Activated CD4-positive, alpha-beta T cell treated with anti-CD3 and anti-CD28 coated beads, Interleukin-2, amount 50 U/mL, for 16 hours (primary cell): ENCODE measurements at regions not wholly inside any gene's neighbourhood (a gene's known extent, or its start where the extent isn't known, plus 50 kb on each side); places are given as distances from the start of the nearest gene placed in this dataset.

Source experiments
- DNase-seq: peaks from one replicate; pipeline ENCODE4 v3.0.0-alpha.2; 2020

DNA sequence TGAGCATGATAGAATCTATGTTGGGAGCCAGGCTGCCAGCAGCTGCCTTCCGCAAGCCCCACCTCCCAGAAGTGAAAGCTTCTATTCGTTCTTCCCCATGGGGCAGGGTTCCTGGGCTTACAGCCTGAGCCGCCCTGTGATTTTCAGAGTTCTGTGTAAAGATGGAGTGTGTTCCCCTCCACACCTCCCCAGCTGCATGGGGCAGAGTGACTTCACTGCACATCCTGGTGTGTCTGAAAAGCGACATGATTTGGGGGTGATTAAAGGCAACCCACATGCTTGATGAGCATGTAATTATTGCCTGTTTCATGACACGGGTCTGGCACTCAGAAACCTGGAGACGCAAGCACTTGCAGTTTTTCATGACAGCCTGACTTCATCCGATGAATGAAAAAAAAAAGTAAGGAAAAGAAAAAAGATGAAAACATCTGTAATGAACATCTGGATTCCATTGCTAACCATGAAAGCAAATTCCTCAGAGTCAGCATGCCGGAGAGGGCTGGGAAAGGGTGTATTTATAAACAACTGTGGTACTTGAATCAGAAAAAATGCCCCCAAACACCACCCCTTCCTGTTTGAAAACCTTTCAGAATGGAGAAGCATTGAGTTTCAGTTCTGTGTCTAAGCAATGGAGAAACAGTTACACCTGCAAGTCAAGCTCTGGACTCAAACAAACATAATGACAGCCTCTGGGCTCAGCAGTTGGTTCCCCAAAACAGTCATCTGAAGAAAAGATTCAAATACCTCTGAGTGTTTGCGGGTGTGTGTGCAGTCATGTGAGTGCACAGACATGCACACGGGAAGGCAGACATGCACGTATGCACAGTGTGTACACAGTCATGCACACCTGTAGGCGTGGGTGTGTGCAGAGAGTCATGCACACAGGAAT, 266.0 kb downstream of the ENGASE start:
- DNase-seq, result no peak

DNA sequence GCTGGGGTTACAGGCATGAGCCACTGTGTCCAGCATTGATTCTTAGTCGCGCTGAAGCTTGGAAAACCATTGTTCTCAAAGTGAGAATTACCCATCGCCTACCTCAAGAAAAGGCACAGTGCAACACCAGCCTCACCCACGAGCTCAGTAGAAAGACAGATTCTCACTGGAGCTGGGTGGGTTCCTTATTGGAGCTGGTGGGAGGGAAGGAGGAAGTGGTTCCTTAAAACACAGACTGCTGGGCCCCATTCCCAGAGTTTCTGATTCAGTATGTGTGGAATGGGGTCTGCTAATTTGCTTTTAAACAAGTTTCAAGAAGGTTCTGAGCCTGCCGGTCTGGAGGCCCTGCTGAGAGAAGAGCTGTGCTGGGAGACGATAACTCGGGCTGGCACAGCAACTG, 264.7 kb downstream of the ENGASE start:
- no peak for DNase-seq

DNA sequence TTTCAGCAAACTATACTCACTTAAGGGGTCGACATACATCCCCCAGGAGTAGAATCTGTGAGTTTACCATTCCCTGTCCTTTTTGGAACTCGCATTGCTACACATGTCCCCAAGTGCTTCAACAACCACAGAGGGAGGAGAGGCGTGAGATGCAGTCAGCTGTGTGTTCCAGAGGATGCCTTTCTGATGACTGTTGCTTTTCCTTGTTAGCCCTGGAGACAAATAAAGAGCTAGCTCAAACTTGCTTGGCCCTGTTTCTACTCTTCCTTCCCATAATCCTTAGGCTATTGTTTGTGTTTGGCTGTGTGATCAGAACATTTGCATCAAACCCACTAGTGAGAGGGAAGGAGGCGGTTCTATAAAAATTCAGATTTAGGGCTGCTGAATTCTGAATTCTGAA, 264.0 kb downstream of the ENGASE start:
- no peak for DNase-seq

DNA sequence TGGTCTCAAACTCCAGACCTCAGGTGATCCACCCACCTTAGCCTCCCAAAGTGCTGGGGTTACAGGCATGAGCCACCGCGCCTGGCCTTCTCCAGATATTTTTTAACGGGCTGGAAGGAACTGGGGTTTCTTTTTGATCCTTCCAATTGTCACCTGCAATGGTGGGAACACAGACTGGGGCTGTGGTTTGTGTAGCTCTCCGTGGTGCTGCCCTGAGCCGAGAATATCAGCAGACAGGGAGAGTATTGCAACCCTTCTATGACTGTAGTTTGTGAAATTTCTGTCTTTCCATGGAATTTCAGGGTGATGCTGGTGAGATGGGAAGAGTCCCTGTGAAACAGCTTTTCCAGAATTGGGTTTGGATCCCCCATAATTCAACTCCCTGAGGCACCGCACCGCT, 263.5 kb downstream of the ENGASE start:
- no peak for DNase-seq

DNA sequence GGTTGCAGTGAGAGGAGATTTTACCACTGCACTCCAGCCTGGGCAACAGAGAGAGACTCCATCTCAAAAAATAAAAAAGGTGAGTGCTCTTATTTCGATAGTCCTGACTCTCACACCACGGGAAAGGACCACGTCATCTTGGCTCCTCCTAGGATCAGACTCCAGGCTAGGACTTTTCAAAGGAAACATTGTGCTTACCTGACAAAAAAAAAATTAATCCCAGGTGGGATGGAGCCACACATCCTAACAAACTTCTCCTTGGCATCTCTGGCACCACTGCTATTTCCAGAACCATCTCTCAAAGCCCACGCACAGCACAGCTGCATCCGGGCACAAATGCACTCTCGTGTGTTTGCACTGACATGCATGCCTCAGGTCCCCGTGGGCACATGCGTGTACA, 262.4 kb downstream of the ENGASE start:
- no peak for DNase-seq

DNA sequence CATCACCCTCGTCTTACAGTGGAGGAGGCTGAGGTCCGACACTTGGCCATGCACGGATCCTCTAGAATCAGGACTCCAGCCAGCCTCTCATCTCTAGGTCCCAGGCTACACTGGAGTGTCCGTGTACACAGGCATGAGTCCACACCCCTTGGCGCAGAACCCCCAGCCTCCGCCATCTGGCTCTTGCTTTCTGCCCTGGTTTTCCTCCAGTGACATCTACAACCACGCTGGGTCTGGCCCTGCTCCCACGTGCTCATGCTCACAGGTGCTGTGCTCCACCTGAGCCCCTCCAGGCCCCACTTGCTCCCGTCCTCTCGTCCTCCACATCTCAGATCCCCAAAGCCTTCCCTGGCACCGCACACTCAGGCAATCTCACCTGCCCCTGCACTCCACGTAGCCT, 260.8 kb downstream of the ENGASE start:
- DNase-seq, result no peak

DNA sequence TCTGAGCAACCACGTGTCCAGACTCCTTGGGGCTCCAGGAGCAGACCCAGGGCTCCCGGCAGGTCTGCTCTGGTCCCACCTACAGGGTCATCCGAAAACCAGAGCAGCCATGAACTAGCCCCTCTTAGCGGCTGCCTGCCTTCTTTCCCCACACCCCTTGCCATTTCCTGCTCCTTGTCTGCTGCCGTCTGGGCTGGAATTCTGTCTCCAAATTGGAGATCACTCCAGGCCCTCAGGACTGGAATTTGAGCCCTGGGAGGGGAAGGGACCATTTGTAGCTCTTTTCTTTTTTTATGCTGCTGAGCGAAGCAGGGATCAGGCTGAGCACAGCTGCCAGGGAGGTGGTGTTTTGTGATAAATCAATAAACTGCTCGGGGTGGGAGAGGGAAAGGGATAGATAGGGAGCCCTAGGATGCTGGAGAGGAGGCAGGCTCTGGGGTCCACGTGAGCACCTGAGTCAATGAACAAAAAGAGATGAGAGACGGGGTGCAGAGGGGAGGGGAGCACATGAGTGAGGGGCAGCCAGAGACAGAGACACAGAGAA, 257.5 kb downstream of the ENGASE start:
- no peak for DNase-seq

DNA sequence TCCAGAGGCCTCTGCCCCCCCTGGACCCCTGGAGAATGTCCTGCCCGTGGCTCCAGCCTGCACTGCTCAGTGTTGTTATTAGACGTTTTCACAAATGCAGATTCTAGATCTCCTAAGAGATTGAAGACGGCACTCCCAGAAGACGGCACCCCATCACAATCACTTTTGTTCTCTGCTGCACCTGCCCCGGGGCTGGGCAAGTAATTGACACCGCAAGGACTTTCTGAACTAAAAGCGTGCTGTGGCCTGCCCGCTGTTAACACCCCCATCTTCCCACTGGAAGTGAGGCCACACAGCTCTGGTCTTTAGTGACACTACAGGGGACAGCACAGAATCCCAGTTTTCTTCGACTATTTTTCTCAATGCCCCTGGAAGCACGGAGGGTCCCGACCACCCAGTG, 256.9 kb downstream of the ENGASE start:
- DNase-seq, result no peak

DNA sequence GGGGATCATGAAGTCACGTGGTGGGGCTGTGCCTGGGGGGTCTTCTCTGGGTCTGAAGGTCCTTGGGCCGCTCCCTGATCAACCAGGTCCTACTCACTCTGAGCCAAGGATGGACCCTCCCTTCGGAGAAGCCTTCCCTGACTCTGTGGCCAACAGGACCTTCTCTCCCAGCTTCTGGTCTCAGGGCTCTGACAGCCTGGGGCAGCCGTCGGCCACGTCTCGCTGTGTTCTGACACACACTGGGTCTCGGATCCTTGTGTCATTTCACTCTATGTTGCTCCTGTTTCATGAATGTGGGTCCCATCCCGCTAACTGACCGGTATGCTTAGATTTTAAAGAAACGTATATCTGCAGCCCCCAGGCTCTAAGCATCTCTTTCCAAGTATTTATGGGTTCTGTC, 256.1 kb downstream of the ENGASE start:
- no peak for DNase-seq

DNA sequence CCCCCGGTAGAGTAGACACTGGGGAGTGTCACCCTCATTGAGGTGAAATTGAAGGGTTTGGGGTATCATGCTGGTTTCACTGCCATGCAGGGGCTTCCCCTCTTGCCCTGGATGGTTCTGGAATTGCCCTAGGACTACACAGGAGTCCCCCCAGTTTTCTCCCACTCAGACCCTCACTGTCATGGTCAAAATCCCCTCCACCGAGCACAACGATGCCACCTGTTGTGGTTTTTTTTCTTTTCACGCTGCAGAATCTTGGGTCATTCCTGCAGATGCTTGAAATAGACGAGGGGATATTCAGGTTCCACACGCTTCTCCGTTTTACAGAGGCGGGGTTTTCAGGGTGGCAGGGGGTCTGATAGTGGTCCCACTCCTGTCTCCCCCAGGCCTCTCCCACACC, 255.6 kb downstream of the ENGASE start:
- DNase-seq, result no peak

DNA sequence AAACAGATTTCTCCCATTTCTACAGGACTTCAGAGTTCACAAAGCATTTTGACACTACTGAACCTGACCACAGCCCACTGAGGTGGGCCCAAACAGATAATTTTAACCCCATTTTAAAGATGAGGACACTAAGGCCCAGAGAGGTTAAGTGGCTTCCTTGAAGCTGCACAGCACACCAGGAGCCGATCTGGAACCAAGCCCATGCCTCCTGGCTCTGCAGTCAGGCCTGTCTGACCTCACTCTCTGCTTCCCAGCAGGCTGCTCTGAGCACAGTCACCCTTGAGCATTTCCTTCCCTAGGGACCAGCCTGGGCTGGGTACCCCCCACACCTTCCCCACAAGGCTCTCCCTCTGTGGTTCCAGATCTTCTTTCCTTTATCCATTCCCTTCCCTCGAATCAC, 252.2 kb downstream of the ENGASE start:
- no peak for DNase-seq

DNA sequence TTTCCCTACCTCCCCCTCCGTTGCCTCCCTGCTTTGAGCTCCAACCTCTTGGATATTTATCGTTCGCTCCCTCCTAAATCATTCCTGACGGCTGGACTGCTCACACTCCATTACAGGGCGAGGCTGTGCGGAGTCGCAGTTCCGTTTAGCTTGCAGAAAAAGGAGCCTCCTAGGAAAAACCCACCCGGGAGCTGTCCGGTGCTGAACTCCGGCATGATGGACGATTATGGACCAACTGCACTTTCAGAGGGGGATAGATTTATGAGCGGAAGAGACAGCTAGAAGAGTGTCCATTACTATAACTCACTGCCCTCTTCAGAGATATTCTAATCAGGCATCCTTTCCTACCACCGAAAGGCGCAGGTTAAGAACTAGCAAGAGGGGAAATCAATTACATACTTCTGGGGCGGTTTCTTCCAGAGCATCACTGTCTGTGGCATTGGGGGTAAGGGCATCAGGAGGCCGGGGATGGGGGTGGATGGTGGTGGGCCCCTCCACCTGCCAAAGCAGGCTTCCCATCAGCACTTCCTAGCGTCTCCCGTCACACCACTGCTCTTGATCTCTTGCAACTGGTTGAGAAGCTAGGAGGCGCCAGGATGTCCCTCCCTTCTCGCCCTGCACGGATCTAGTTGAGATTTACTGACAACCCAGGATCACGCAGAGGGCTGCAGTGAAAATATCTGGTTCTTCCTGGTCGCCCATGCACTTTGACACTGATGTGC, 251.2 kb downstream of the ENGASE start:
- no peak for DNase-seq

DNA sequence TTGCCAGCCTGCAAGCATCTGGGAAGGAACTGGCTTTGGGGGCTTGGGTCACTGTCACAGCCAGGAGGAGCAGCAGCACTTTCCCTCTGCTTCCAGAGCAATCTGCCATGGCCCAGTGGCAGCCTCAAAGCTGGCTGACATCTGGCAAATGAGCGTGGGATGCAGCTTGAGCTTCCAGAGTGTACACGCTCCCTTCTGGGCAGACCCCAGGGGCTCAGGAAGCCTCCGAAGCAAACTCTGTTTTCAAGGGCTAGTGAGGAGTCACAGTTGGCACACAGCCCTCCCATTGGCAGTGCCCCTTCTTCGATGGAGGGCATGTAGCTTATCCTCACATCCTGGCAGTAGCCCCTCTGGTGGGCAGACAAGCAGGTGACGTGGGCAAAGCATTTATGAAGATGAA, 249.6 kb downstream of the ENGASE start:
- DNase-seq, result no peak

DNA sequence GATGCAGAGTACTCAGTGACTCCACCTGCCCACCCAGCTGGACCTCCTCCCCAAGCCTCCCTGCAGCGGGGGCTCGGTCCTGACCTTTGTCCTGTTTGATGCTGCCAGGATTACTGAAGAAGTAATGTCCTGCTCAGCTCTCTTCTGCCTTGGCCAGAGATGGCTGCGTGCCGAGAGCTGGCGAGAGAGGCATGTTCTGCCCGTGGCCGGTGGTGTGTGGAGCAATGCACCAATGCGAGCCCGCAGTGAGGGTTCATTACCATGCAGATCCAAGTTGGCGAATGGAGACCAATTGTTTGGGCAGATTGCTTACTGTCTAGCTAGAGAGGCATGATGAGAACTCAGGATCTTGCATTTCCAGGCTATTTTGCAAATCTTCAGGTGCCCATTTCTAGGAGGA, 248.9 kb downstream of the ENGASE start:
- DNase-seq, result no peak

DNA sequence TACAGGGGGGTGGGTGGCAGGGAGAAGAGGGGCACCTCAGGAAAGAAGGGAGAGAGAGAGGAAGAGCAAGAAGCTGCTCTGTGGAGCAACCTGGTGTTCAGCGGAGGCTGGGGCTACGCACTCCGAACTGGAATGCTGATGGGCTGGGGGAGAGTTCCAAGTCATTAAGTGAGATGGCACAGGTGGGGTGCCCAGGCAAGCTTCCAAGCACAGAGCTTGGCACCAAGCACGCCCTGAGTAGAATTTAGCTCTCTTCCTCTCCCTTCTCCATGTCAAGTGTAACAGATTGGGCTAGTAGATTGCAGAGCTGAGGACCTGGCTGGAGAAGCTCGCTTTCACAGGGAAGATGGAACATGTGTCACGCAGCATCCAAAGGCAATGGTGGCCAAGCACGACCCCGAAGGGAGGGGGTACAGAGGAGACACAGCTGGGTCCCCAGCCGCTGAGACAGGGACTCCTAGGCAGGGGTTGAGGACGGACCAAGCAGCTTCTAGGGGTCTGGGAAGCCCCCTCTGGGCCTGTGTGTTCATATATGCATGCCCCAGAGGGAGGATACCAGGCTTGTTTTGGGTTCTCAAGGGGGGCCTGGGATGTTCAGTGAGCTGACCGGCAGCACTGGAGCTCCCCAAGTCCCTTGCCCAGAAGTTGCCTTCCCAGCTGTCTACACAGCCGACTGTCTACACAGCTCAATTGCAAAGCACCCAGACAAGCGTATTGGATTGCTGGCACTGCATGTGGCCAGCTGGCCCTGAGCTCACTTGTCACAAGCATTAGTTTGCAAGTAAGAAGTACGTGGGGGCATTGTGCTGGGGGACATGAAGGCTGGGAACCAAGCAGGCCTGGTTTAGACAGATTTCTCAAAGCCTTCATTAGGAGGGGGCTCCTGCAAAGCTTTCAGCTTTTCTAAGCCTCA, 247.8 kb downstream of the ENGASE start:
- DNase-seq, result no peak

DNA sequence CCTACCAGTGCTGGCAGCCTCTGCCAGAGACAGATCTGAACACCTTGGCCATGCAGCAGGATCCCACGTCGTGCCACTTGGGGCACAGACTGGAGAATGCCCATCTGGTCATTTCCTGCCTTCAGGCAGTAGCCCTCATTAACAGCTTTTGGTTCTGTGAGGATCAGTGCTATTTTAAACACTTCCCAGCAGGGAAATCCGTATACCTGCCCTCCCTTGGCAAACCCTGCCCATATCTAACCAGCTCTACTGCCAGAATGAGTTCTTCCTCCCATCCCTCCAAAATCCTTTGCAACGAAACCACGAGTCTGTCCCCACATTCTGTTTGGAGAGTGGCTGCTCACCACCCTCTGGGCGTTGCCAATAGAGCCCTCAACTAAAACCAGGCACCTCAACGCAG, 245.7 kb downstream of the ENGASE start:
- no peak for DNase-seq

DNA sequence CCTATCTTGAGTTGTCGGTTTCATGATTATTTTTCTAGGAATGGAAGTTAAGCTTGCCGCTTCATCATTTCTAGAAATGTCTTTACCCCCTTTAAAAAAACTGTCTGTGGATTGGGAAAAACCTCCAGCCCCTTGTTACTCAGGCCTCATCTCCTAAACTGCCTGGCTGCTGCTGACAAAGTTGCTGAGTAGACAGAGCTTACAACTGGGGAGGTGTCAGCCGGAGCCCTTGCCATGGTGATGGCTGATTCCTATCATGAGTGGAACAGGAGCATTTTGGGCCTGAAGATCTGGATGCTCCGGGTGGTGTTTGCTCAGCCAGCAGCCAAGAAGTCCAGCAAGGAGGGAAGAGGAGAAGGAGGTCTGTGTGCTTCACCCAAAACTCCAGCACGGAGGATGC, 243.3 kb downstream of the ENGASE start:
- DNase-seq, result no peak

DNA sequence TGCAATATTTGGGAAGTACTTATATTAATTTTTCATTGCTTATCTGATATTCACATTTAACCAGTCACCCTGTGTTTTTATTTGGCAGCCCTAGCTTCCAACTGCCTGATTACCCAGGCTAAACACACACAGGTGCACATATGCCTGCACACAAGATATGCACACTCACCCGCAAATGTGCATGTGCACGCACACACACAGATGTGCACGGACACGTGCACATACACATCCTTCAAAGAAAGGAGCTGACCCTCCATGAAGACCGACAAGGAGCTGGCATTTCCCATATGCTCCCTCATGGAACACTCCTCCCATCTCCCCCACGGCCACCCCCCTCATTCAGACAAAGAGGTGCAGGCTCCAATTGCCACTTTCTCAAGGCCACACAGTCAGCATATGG, 242.2 kb downstream of the ENGASE start:
- DNase-seq, result no peak

DNA sequence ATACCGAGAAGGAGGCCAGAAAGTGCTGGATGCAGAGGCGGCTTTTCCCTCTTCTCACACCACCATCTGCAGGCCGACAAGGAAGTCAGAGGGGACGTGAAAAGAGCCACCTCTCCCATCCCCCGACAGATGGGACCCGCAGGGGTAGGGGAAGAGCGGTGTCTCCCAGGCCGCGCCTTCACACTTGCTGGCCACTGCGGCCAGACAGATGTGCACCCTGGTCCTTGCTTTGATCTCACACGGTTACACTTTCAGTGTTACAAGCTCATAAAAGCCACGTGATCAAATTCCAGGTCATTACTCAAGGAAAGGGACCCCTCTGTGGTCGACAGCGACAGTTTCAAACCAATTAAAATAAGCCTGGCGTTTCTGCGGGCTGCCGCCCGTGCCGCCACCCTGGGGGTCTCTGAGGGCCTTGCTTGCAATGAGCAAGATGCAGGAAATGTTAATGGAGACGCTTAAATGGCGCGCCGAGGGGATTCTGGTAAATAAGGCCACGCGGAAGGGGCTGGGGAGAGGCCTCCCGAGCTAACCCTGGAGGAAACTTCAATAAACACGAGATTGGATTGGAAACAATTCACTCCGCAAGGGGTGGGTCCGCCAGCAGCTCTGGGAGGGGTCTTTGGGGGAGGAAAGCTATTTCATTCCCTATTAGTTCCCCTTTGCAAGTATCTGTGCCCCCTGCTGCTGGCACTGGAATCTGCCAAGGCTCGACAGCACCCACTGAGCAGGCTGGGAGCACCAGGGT, 240.9 kb downstream of the ENGASE start:
- DNase-seq, result no peak

DNA sequence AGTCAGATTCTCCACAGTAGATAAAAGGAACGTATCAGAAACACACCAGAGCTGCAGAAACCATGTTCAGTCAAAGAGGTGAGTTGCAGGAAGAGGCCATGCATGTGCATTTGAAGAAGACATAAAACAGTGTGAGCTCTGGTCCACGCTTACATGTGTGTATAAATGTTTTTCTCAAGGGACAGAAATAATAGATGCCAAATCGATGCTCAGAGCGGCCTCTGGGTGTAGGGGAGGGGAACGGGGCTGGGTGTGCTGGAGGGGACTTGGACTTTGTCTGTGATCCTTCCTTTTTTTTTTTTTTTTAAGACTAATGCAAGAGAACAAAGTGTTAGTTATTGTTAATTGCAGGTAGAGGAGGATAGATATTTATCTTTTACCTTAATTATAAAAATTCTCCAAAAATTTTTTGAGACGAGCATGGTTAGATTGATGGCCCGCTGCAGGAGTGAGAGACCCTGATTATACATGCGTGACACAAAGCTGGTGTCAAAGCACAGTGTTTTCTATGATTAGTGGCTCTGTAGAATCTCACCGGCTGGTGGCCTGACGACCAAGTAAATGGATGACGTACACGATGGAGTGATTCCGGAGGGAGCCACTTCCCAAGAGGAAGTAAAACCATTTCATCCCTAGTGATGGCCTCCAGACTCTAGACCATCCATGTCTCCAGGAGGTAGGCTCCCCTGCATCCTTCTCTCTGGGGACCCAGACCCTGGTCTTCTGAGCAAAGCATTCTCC, 240.2 kb downstream of the ENGASE start:
- no peak for DNase-seq

DNA sequence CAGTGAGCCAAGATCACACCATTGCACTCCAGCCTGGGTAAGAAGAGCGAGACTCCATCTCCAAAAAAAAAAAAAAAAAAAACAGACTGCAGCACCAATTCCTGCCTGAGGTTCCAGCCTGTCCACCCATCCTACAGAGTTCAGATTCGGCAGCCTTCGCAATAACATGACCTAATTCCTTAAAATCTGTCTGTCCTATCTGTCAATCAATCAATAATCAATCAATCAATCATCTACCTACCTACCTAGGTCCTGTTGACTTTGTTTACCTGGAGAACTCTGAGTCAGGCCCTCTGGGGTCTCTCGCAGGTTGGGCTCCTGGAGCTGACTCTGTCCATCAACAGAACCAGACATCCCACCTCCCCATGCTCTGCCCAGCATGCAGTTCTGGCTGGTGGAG, 236.7 kb downstream of the ENGASE start:
- no peak for DNase-seq
